Activated naive CD4-positive, alpha-beta T cell treated with anti-CD3 and anti-CD28 coated beads, Interleukin-2, amount 10 ng/mL, durations not matched to agents 7 days and 5 days (primary cell): ENCODE measurements at regions not wholly inside any gene's neighbourhood (a gene's known extent, or its start where the extent isn't known, plus 50 kb on each side); places are given as distances from the start of the nearest gene placed in this dataset.
"Not testable (repeated sequence)": the region's sequence is repeated elsewhere in the genome, so short reads cannot be mapped to it uniquely, and the experiment has no call there.

Source experiments
- CTCF ChIA-PET: fragments of 350-600 bp; sonication (Branson Sonifier 250); formaldehyde crosslinking; loops from one replicate; lab custom pipeline; 2021; ENCODE audit warnings: antibody characterized with exemption; lab: Charles Lee
- DNase-seq: peaks from one replicate; pipeline ENCODE4 v3.0.0-alpha.2; 2020
- H3K27ac Mint-ChIP-seq: one replicate; pipeline ENCODE4 v1.8.0; 2021; ENCODE audit warnings: mild to moderate bottlenecking, moderate library complexity, mixed read lengths
- H3K27me3 Mint-ChIP-seq: one replicate; pipeline ENCODE4 v1.8.0; 2021; ENCODE audit warnings: mild to moderate bottlenecking, mixed read lengths
- H3K36me3 Mint-ChIP-seq: one replicate; pipeline ENCODE4 v1.8.0; 2021; ENCODE audit warnings: mixed read lengths
- H3K4me1 Mint-ChIP-seq: one replicate; pipeline ENCODE4 v1.8.0; 2021; ENCODE audit warnings: mixed read lengths
- H3K4me3 Mint-ChIP-seq: one replicate; pipeline ENCODE4 v1.8.0; 2021; ENCODE audit warnings: mild to moderate bottlenecking, moderate library complexity, mixed read lengths
- H3K9me3 Mint-ChIP-seq: one replicate; pipeline ENCODE4 v1.8.0; 2021; ENCODE audit warnings: mixed read lengths

DNA sequence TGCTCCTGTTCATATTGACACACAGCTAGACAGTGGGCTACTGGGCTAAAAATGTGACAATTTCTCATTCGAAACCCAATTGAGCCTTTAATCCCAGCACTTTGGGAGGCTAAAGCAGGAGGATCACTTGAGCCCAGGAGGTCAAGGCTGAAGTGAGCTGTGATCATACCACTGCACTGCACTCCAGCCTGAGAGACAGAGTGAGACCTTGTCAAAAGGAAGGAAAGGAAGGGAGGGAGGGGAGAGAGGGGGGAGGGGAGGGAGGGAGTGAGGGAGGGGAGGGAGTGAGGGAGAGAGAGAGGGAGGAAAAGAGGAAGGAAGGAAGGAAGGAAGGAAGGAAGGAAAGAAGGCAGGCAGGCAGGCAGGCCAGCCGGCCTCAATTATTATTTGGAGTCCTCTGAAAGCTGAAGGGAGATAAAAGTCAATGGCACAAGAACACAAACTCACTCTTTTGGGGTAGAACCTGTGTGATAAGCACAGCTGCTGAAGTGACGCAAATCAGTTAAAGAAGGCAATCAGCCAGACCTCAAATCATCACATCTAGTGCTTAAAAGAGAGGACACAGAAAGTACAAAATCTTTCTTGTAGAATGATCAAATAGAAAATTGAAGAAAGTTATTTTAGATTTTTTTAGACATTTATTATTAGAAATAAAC, 98.1 kb downstream of the CCDC71L start:
- H3K27me3 Mint-ChIP-seq = no peaks in the 10 kb centered on the region
- H3K27ac Mint-ChIP-seq = no peak overlapping the region
- no peaks in the 10 kb centered on the region for H3K36me3 Mint-ChIP-seq
- H3K9me3 Mint-ChIP-seq = peaks cover 2% of the 10 kb centered on the region
- H3K4me3 Mint-ChIP-seq = no peak overlapping the region
- H3K4me1 Mint-ChIP-seq = no peaks in the 10 kb centered on the region
- CTCF ChIA-PET = interaction anchor here (0.6 kb wide), 1 partner anchor 140 kb away, joined by 3 read pairs; no protein-coding TSS in a partner anchor
- no peak for DNase-seq

DNA sequence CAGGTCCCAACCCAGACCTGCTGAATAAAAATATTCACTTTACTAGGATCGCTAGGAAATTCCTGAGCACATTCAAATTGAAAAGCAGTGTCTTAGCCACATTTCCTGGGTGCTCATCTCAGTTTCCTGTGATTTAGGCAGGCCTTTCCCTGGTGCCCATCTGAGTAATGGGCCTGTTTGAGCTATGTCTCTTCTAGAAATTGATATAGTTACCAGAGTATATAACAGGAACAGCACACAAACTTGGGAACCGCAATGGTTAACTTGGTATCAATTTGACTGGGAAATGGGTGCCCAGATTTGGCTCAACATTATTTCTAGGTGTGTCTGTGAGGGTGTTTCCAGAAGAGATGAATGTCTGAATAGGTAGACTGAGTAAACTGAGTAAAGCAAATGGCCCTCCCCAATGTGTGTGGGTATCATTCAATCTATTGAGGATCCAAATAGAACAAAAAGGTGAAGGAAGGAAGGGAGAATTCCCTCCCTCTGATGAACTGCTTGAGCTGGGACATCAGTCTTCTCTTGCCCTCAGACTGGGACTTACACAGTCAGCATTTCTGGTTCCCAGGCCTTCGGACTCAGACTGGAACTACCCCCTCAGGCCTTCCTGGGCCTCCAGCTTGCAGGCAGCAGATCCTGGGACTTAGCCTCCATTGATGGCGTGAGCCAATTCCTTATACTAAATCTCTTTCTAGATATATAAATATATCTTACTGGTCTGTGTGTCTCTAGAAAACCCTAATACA, 99.1 kb downstream of the CCDC71L start:
- Mint-ChIP-seq H3K27me3 (no peaks in the 10 kb centered on the region), H3K4me3 (no peak overlapping the region), H3K36me3 (no peaks in the 10 kb centered on the region), H3K27ac (no peak overlapping the region), H3K9me3 (peaks cover 2% of the 10 kb centered on the region), H3K4me1 (no peaks in the 10 kb centered on the region)
- DNase-seq = no peak
- CTCF ChIA-PET = interaction anchor here (0.6 kb wide), 1 partner anchor 139 kb away, joined by 3 read pairs; no protein-coding TSS in a partner anchor

DNA sequence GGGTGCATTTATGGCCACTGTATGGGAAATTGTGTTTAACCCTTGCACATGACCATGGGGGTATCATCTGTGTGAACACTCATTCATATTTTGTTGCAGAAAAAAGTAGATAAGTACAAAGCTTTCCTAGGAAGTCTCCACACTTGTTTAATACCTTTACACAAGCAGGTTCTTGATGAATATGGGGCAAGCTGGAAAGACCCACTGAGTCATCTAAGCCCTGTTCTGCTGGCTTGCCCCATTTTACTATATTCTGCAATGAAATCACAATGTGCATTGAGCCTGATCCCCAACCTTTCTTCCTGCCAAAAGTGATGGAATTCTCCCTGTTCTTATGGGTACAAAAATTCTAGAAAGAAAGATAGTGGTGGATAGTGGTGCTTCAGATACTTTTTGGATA, 99.8 kb downstream of the CCDC71L start:
- H3K27me3 Mint-ChIP-seq = no peaks in the 10 kb centered on the region
- H3K36me3 Mint-ChIP-seq = no peaks in the 10 kb centered on the region
- H3K4me3 Mint-ChIP-seq = no peak overlapping the region
- no peak for DNase-seq
- no peaks in the 10 kb centered on the region for H3K4me1 Mint-ChIP-seq
- CTCF ChIA-PET = no interaction called here
- H3K9me3 Mint-ChIP-seq = peaks cover 2% of the 10 kb centered on the region
- no peak overlapping the region for H3K27ac Mint-ChIP-seq

DNA sequence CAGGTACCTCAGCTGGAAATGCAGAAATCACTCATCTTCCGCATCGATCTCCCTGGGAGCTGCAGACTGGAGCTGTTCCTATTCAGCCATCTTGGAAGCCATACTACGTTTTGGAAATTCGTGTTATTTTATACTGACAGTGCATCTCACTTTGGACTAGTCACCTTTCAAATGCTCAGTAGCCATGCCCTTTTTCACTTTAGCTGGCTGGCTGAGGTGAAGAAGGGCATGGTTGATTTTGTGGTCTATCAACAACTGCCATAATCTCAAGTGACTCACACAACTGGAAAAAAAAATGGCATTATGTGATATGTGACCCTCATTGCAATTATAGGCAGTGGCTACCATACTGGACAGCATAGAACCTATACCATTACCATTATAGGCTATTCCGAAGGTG, 100.5 kb downstream of the CCDC71L start:
- Mint-ChIP-seq H3K4me1 (no peaks in the 10 kb centered on the region), H3K9me3 (peaks cover 2% of the 10 kb centered on the region), H3K36me3 (no peaks in the 10 kb centered on the region), H3K27me3 (no peaks in the 10 kb centered on the region), H3K27ac (no peak overlapping the region), H3K4me3 (no peak overlapping the region)
- CTCF ChIA-PET = no interaction called here
- DNase-seq = no peak

DNA sequence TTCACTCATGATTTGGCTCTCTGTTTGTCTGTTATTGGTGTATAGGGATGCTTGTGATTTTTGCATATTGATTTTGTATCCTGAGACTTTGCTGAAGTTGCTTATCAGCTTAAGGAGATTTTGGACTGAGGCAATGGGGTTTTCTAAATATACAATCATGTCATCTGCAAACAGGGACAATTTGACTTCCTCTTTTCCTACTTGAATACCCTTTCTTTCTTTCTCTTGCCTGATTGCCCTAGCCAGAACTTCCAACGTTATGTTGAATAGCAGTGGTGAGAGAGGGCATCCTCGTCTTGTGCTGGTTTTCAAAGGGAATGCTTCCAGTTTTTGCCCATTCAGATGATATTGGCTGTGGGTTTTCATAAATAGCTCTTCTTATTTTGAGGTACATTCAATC, 104.7 kb downstream of the CCDC71L start:
- H3K27me3 Mint-ChIP-seq, H3K4me1 Mint-ChIP-seq, H3K4me3 Mint-ChIP-seq, CTCF ChIA-PET, DNase-seq, H3K27ac Mint-ChIP-seq, H3K9me3 Mint-ChIP-seq, H3K36me3 Mint-ChIP-seq: not testable (repeated sequence)

DNA sequence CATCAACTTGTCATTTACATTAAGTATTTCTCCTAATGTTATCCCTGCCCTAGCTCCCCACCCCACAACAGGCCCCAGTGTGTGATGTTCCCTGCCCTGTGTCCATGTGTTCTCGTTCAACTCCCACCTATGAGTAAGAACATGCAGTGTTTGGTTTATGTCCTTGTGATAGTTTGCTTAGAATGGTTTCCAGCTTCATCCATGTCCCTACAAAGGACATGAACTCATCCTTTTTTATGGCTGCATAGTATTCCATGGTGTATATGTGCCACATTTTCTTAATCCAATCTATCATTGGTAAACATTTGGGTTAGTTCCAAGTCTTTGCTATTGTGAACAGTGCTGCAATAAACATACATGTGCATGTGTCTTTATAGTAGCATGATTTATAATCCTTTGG, 106.3 kb downstream of the CCDC71L start:
- H3K36me3 Mint-ChIP-seq, CTCF ChIA-PET, H3K4me3 Mint-ChIP-seq, H3K27me3 Mint-ChIP-seq, DNase-seq, H3K9me3 Mint-ChIP-seq, H3K4me1 Mint-ChIP-seq, H3K27ac Mint-ChIP-seq: not testable (repeated sequence)

DNA sequence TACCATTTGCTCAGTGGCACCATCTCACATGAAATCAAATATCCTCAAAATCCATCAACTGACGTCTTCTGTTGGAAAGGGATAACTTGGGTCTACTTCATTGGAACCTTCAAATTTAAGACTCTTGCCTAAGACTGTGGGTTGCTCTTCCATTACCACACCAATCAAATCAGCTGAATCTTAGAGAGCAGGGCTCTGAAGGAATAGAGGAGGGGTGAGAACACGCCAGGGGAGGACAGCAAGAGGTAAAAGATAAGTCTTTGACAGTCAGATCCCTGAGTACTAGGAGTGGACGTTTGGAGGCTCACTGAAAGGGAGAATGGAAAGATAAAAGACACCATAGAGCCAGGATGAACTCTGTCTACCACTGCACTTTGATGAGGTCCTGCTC, 107.5 kb downstream of the CCDC71L start:
- Mint-ChIP-seq H3K27me3 (no peaks in the 10 kb centered on the region), H3K9me3 (peaks cover 2% of the 10 kb centered on the region), H3K27ac (no peak overlapping the region), H3K4me3 (no peak overlapping the region), H3K4me1 (no peaks in the 10 kb centered on the region), H3K36me3 (no peaks in the 10 kb centered on the region)
- CTCF ChIA-PET = no interaction called here
- no peak for DNase-seq

DNA sequence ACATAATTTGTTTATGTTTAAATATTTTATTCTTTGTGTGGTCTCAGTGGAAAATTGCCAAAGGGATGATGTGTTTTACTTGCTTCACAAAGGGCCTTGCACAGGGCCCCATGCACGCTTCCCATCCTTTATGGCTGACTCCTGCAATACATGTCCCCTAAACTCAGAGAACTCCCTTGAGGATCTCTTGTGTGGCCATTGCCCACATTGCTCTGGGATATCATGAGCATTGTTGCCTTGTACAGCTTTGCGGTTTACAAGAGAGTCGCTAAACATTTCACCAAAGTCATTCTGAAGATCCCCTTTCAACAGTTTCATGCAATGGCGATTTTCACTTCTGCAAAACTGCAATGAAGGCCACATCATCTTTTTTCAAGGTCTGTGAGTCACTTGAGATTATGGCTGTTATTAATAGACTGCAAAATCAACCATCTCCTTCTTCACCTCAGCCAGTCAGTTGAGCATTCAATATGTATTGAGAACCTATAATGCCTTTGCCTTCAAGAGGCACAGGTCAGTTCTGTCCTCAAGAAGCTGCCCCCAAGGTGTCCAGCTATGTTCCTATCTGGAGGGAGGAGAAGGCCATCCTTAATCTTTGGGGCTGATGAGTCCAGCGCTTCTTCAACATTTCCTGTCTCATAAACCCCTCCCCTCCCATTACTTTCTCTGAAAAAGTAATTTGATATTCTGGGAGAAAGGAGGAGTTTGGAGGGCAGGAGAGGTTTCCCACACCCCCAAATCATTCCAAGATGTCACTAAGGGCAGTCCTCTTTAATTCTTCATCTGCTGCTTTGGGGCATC, 108.1 kb downstream of the CCDC71L start:
- no peak for DNase-seq
- Mint-ChIP-seq H3K4me3 (no peak overlapping the region), H3K4me1 (no peaks in the 10 kb centered on the region), H3K36me3 (no peaks in the 10 kb centered on the region), H3K9me3 (peaks cover 2% of the 10 kb centered on the region), H3K27ac (no peak overlapping the region), H3K27me3 (no peaks in the 10 kb centered on the region)
- CTCF ChIA-PET = no interaction called here

DNA sequence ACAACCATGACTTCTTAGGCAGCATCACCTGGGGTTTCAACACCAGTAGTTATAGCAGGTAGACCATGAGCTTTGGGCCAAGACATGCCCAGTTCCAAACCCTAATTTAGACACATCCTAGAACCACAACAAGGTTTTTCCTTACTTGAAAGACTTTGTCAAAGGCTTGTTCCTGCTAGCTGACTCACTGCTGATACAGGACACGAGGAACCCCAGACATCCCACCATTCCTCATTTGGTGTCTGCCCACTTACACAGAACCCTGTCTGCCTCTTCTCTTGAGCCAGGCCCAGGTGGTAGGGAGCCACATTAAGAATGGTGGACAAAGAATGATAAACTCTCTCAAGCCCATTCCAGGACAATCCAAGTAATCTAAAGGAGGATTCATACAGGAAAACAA, 109.0 kb downstream of the CCDC71L start:
- DNase-seq = no peak
- Mint-ChIP-seq H3K4me3 (no peak overlapping the region), H3K9me3 (peaks cover 2% of the 10 kb centered on the region), H3K27ac (no peak overlapping the region), H3K4me1 (no peaks in the 10 kb centered on the region), H3K27me3 (no peaks in the 10 kb centered on the region), H3K36me3 (no peaks in the 10 kb centered on the region)
- CTCF ChIA-PET = interaction anchor here (0.6 kb wide), 1 partner anchor 137 kb away, joined by 3 read pairs; no protein-coding TSS in a partner anchor

DNA sequence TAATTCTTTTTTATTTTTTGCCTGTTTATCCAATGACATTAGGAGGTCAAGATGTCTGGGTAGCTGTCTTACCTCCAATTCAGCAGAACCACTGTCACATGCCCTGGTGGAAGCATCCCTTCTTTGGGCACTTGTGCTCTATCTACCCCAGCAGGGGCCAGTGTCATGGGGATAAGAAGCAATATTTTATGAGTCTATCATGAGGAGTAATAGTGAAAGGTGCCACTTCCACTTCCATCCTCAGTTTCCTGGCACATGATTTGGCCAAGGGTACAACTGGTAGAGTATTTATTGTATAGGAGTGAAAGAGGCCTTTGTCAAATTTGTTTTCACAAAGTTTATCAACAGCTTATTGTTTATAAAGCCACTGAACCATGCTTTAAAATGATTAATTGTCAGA, 112.5 kb downstream of the CCDC71L start:
- Mint-ChIP-seq H3K4me1 (no peaks in the 10 kb centered on the region), H3K4me3 (no peak overlapping the region), H3K27ac (no peak overlapping the region), H3K27me3 (no peaks in the 10 kb centered on the region), H3K36me3 (no peaks in the 10 kb centered on the region), H3K9me3 (no peaks in the 10 kb centered on the region)
- no peak for DNase-seq
- CTCF ChIA-PET = no interaction called here

DNA sequence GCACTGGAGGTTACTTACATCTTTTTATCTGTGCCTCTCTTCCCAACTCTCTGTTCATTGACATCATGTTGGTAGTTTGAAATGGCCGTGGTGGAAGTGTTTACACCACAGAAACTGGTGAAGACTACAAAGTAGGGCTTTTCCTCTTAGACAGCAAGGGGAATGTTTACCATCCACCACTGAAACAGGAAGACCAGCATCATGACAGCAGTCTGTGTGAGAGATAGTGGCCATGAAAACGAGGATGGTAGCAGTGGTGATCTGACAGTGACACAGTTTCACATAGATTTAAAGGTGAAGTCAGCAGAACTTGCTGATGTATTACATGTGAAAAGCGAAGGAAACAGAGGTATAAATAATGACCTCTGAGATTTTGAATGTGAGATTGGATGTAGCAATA, 115.7 kb downstream of the CCDC71L start:
- Mint-ChIP-seq H3K36me3 (no peaks in the 10 kb centered on the region), H3K4me1 (peaks cover 6% of the 10 kb centered on the region)

DNA sequence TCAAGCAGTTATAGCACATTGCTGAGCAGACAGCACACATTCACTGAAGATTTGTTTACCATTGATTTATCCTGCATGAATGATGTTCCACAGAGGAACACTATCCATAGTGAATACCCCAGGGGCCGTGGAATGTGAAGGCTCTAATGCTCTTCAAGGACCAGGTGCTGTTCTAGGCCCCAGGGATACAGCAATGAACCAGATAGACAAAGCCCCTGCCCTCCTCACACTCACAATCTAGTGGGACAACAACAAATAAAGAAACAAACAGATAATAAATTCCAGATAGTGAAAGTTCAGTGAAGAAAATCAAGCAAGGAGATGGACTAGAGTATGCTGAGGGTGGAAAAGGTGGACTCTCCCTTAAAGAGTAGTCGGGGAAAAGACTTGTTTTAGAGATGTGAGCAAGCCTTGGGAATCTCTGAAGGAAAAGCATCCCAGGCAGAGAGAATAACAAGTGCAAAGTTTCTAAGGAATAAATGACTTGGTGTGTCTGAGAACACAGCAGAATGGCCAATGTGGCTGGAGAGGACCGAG, 117.7 kb downstream of the CCDC71L start:
- CTCF ChIA-PET = interaction anchor here (0.5 to 3.0 kb wide), 18 partner anchors 28 to 604 kb away, joined by 3 to 34 read pairs (median 3); partner anchors contain the start of gene CCDC71L
- Mint-ChIP-seq H3K4me3 (no peak overlapping the region), H3K9me3 (no peaks in the 10 kb centered on the region), H3K4me1 (peaks cover 6% of the 10 kb centered on the region), H3K27me3 (peaks cover 5% of the 10 kb centered on the region), H3K36me3 (no peaks in the 10 kb centered on the region), H3K27ac (no peak overlapping the region)
- DNase-seq = no peak

More for the DNA sequence above, 115.7 kb downstream of the CCDC71L start:
- H3K27me3 Mint-ChIP-seq = peaks cover 3% of the 10 kb centered on the region
- no peak for DNase-seq
- no peak overlapping the region for H3K27ac Mint-ChIP-seq
- no peaks in the 10 kb centered on the region for H3K9me3 Mint-ChIP-seq
- H3K4me3 Mint-ChIP-seq = no peak overlapping the region
- CTCF ChIA-PET = interaction anchor here (1.1 kb wide), 1 partner anchor 367 kb away, joined by 3 read pairs; no protein-coding TSS in a partner anchor

DNA sequence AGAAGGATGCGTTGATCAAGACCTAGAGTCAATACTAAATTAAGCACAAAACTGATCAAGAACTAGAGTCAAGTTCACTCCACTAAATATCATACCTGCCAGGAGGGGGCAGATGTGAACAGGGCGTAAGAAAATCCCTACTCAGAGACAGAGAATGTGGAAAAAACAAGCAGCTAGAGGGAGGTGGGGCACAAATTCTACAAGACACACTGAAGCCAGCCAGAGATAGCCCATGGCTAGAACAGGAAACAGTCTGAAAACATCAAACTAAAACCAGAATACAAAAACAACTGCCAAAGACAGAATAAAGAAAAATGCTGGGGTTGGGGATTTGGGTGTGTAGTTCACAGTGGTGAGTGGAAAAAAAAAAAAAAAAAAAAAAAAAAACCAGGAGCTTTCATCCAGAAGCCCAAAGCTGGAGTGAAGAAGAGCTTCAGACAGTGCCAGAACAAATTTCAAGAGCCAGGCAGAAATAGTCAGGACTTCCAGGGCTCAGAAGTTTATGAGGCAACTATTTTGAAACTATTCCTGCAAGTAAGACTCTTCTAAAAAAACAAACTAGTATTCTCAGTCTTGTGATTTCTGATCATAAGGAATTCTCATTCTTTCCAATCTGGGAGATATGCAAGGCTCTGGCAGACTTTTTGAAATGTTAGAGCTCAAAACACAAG, 118.3 kb downstream of the CCDC71L start:
- Mint-ChIP-seq H3K27me3 (peaks cover 5% of the 10 kb centered on the region), H3K9me3 (no peaks in the 10 kb centered on the region), H3K27ac (no peak overlapping the region), H3K4me3 (no peak overlapping the region), H3K4me1 (peaks cover 6% of the 10 kb centered on the region), H3K36me3 (no peaks in the 10 kb centered on the region)
- peak; percentile 48 for DNase-seq
- CTCF ChIA-PET = interaction anchor here (0.5 to 3.0 kb wide), 18 partner anchors 28 to 605 kb away, joined by 3 to 34 read pairs (median 3); partner anchors contain the start of gene CCDC71L
